H1 (cell line): ENCODE measurements at regions not wholly inside any gene's neighbourhood (a gene's known extent, or its start where the extent isn't known, plus 50 kb on each side); places are given as distances from the start of the nearest gene placed in this dataset.

Experiments used
- CTCF ChIA-PET: fragments of 300-600 bp; sonication (Branson Sonifier 250); formaldehyde crosslinking; loops from one replicate; lab custom pipeline; 2021; ENCODE audit not compliant: partially characterized antibody; lab: Charles Lee
- POLR2A ChIA-PET: fragments of 300-600 bp; sonication (Branson Sonifier 250); formaldehyde crosslinking; loops from one replicate; lab custom pipeline; 2021; ENCODE audit warnings: inconsistent platforms; ENCODE audit not compliant: partially characterized antibody; lab: Charles Lee
- DNase-seq, 2 experiments: peaks; one replicate each; pipeline versions ENCODE4 v3.0.0 to v3.0.0-alpha.2; 2010 to 2022; ENCODE audit warnings: low spot score in 2 of 2, low read depth in 1 of 2, mixed read lengths in 1 of 2
- FAIRE-seq: peaks from 2 replicates; lab custom pipeline; 2011; peaks lifted over from hg19 to GRCh38; lab: Jason Lieb, UNC
- H2AFZ ChIP-seq: 2 replicates; pipeline ENCODE4 v1.8.1; 2012; ENCODE audit warnings: low read length, inconsistent platforms
- H2AK5ac ChIP-seq: 2 replicates; pipeline ENCODE4 v1.6.1; 2013; ENCODE audit warnings: low read depth, low read length
- H2BK120ac ChIP-seq: replicated peaks from 2 replicates; pipeline ENCODE3; 2013; ENCODE audit warnings: low read depth, low read length, inconsistent platforms
- H2BK12ac ChIP-seq: 2 replicates; pipeline ENCODE4 v1.6.1; 2013; ENCODE audit warnings: low read depth, low read length
- H2BK15ac ChIP-seq: 2 replicates; pipeline ENCODE4 v1.6.1; 2013; ENCODE audit warnings: low read length
- H2BK20ac ChIP-seq: 2 replicates; pipeline ENCODE4 v1.6.1; 2013; ENCODE audit warnings: low read length
- H2BK5ac ChIP-seq: 2 replicates; pipeline ENCODE4 v1.6.1; 2013; ENCODE audit warnings: low read depth, low read length
- H3K14ac ChIP-seq: 2 replicates; pipeline ENCODE4 v1.6.1; 2013; ENCODE audit warnings: inconsistent platforms; ENCODE audit not compliant: insufficient read length
- H3K18ac ChIP-seq: 2 replicates; pipeline ENCODE4 v1.6.1; 2013; ENCODE audit warnings: low read length; ENCODE audit errors: extremely low read depth
- H3K23ac ChIP-seq: 2 replicates; pipeline ENCODE4 v1.6.1; 2013; ENCODE audit warnings: inconsistent platforms; ENCODE audit not compliant: insufficient read length
- H3K23me2 ChIP-seq: 2 replicates; pipeline ENCODE4 v1.6.1; 2013; ENCODE audit warnings: low read depth, low read length
- H3K27ac ChIP-seq: 2 replicates; pipeline ENCODE4 v1.6.1; 2011; ENCODE audit warnings: low read depth, low read length, inconsistent platforms
- H3K27me3 ChIP-seq, 4 experiments: replicated peaks in 1 of 4; 1 replicate in 1 of 4; 2 replicates in 3 of 4; pipeline versions ENCODE4 v1.6.1 to v1.8.1; 2011 to 2013; ENCODE audit warnings: low read length in 3 of 4, mild to moderate bottlenecking in 3 of 4, inconsistent platforms in 2 of 4, mixed read lengths in 2 of 4, moderate library complexity in 1 of 4; ENCODE audit not compliant: control insufficient read depth in 3 of 4, insufficient read depth in 3 of 4; ENCODE audit errors: extremely low read depth in 1 of 4
- H3K36me3 ChIP-seq, 4 experiments: 2 replicates each; pipeline versions ENCODE4 v1.6.1 to v1.8.1; 2011 to 2013; ENCODE audit warnings: mild to moderate bottlenecking in 4 of 4, low read length in 3 of 4, moderate library complexity in 2 of 4, control low read depth in 1 of 4, inconsistent platforms in 1 of 4; ENCODE audit not compliant: insufficient read depth in 4 of 4, control insufficient read depth in 2 of 4
- H3K4ac ChIP-seq: replicated peaks from 2 replicates; pipeline ENCODE3; 2013; ENCODE audit warnings: low read length, low read depth, mixed read lengths, inconsistent platforms; ENCODE audit not compliant: insufficient read length
- H3K4me1 ChIP-seq, 4 experiments: replicated peaks in 1 of 4; 1 replicate in 1 of 4; 2 replicates in 3 of 4; pipeline versions ENCODE4 v1.6.1 to v1.8.1; 2011 to 2013; ENCODE audit warnings: low read length in 3 of 4, inconsistent platforms in 2 of 4, mixed read lengths in 1 of 4; ENCODE audit not compliant: insufficient read depth in 4 of 4, control insufficient read depth in 3 of 4
- H3K4me2 ChIP-seq, 2 experiments: 2 replicates each; pipeline versions ENCODE4 v1.6.1 to v1.8.1; 2011 to 2013; ENCODE audit warnings: low read depth in 2 of 2, low read length in 2 of 2, control low read depth in 1 of 2, inconsistent platforms in 1 of 2, mild to moderate bottlenecking in 1 of 2; ENCODE audit not compliant: insufficient read depth in 1 of 2
- H3K4me3 ChIP-seq, 4 experiments: fragments of 200-600, 300-600 bp in 1 of 4; sonication (generic), shearing (Covaris generic), sonication (Bioruptor Twin) in 1 of 4; 2 replicates each; pipeline versions ENCODE4 v1.5.1 to v1.8.1; 2011 to 2016; ENCODE audit warnings: low read length in 4 of 4, low read depth in 3 of 4, control low read depth in 2 of 4, inconsistent platforms in 2 of 4, mild to moderate bottlenecking in 2 of 4, mixed read lengths in 1 of 4, moderate library complexity in 1 of 4; ENCODE audit not compliant: insufficient read depth in 2 of 4; ENCODE audit errors: extremely low read depth in 1 of 4
- H3K56ac ChIP-seq: replicated peaks from 2 replicates; pipeline ENCODE3; 2013; ENCODE audit warnings: low read depth, mild to moderate bottlenecking, mixed read lengths, low read length, inconsistent platforms; ENCODE audit not compliant: insufficient read length
- H3K79me1 ChIP-seq: 2 replicates; pipeline ENCODE4 v1.6.1; 2013; ENCODE audit warnings: low read depth, low read length, control low read depth
- H3K79me2 ChIP-seq, 2 experiments: 2 replicates each; pipeline versions ENCODE4 v1.6.1 to v1.8.1; 2012 to 2013; ENCODE audit warnings: low read length in 2 of 2, mild to moderate bottlenecking in 2 of 2, inconsistent platforms in 1 of 2; ENCODE audit not compliant: insufficient read depth in 2 of 2, control insufficient read depth in 1 of 2
- H3K9ac ChIP-seq, 4 experiments: replicated peaks in 1 of 4; 1 replicate in 1 of 4; 2 replicates in 3 of 4; pipeline versions ENCODE4 v1.6.1 to v1.8.1; 2011 to 2013; ENCODE audit warnings: low read depth in 3 of 4, low read length in 3 of 4, control low read depth in 2 of 4, mild to moderate bottlenecking in 2 of 4, moderate library complexity in 2 of 4, inconsistent platforms in 1 of 4; ENCODE audit errors: extremely low read depth in 1 of 4
- H3K9me3 ChIP-seq, 2 experiments: 2 replicates each; pipeline versions ENCODE4 v1.6.1 to v1.8.1; 2012 to 2013; ENCODE audit warnings: mild to moderate bottlenecking in 2 of 2, moderate library complexity in 2 of 2, control low read depth in 1 of 2, inconsistent platforms in 1 of 2, low read depth in 1 of 2, low read length in 1 of 2, mixed read lengths in 1 of 2; ENCODE audit not compliant: insufficient read depth in 2 of 2
- H4K20me1 ChIP-seq, 2 experiments: replicated peaks in 1 of 2; 2 replicates each; pipeline versions ENCODE3 to v1.8.1; 2011 to 2013; ENCODE audit warnings: inconsistent platforms in 2 of 2, low read length in 2 of 2, mild to moderate bottlenecking in 1 of 2; ENCODE audit not compliant: insufficient read depth in 2 of 2, control insufficient read depth in 1 of 2
- H4K5ac ChIP-seq: 2 replicates; pipeline ENCODE4 v1.6.1; 2013; ENCODE audit warnings: low read length, low read depth, mixed read lengths, inconsistent platforms; ENCODE audit not compliant: insufficient read length
- H4K8ac ChIP-seq: 2 replicates; pipeline ENCODE4 v1.8.0; 2013; ENCODE audit warnings: mild to moderate bottlenecking, moderate library complexity, low read length, inconsistent platforms; ENCODE audit not compliant: insufficient read depth; ENCODE audit errors: extremely low read depth
- H4K91ac ChIP-seq: replicated peaks from 2 replicates; pipeline ENCODE3; 2013; ENCODE audit warnings: low read length, mixed read lengths, inconsistent platforms; ENCODE audit not compliant: insufficient read length
- CBX5 ChIP-seq: fragments of 300-800, 300-1000 bp; sonication (generic); IDR thresholded peaks from 2 replicates; pipeline ENCODE4 v1.7.1; 2016; ENCODE audit warnings: antibody characterized with exemption, low read length, low read depth
- CHD1 ChIP-seq: IDR thresholded peaks from 2 replicates; pipeline ENCODE4 v1.6.1; 2012; ENCODE audit warnings: low read depth, low read length, improper control_type of control experiment
- CHD2 ChIP-seq: IDR thresholded peaks from 2 replicates; pipeline ENCODE4 v1.6.1; 2012; ENCODE audit warnings: low read length, improper control_type of control experiment
- CREB1 ChIP-seq: IDR thresholded peaks from 2 replicates; pipeline ENCODE4 v1.6.1; 2012; ENCODE audit warnings: inconsistent platforms
- GTF2F1 ChIP-seq: IDR thresholded peaks from 2 replicates; pipeline ENCODE4 v1.6.1; 2012; ENCODE audit warnings: low read depth, low read length, improper control_type of control experiment, borderline replicate concordance
- KDM1A ChIP-seq: fragments of 200-600, 300-600 bp; sonication (generic); IDR thresholded peaks from 2 replicates; pipeline ENCODE4 v1.7.1; 2016; ENCODE audit warnings: mild to moderate bottlenecking, low read length, borderline replicate concordance
- KDM5A ChIP-seq: fragments of 200-600 bp; IDR thresholded peaks from 2 replicates; pipeline ENCODE4 v1.7.1; 2012; ENCODE audit warnings: mild to moderate bottlenecking, low read length, inconsistent platforms, mixed read lengths
- SRF ChIP-seq: IDR thresholded peaks from 2 replicates; pipeline ENCODE4 v1.6.1; 2011; ENCODE audit warnings: mild to moderate bottlenecking, low read depth, low read length, moderate library complexity
- TAF7 ChIP-seq: optimal IDR thresholded peaks from 2 replicates; pipeline ENCODE3; 2011; ENCODE audit warnings: low read depth, mild to moderate bottlenecking, inconsistent platforms, low read length, moderate library complexity, borderline replicate concordance
- WGBS, 2 experiments: shearing (Covaris generic) in 1 of 2; methylation state at CpG; one replicate each; pipeline versions ENCODE4 v1.1.6 to v1.1.7; 2013 to 2015; ENCODE audit warnings: low lambda C conversion rate in 2 of 2, mixed read lengths in 2 of 2, inconsistent platforms in 1 of 2, low coverage in 1 of 2, missing lambda C conversion rate in 1 of 2; ENCODE audit not compliant: insufficient replicate concordance in 2 of 2, insufficient coverage in 1 of 2, insufficient read length in 1 of 2; ENCODE audit errors: extremely low coverage in 1 of 2, missing lambda C conversion rate in 1 of 2; 5-methylcytosine and 5-hydroxymethylcytosine counted together

- Histone ChIP-seq H3K56ac (no peak overlapping the region), H4K91ac (no peak overlapping the region), H3K23me2 (no peaks in the 10 kb centered on the region), H4K8ac (no peak overlapping the region), H2AFZ (no peak overlapping the region), H3K23ac (no peak overlapping the region), H3K4ac (no peak overlapping the region), H2BK120ac (no peak overlapping the region), H3K79me1 (no peaks in the 10 kb centered on the region), H3K4me1 (no peaks in the 10 kb centered on the region), H4K5ac (no peak overlapping the region), H4K20me1 (no peaks in the 10 kb centered on the region), H2BK20ac (no peak overlapping the region), H3K36me3 (no peaks in the 10 kb centered on the region), H3K27me3 (no peaks in the 10 kb centered on the region), H3K27ac (no peak overlapping the region), H3K14ac (no peak overlapping the region), H3K4me2 (no peak overlapping the region), H2BK12ac (no peak overlapping the region), H3K4me3 (no peak overlapping the region), H3K79me2 (no peaks in the 10 kb centered on the region), H2BK5ac (no peak overlapping the region), H3K18ac (no peak overlapping the region), H2BK15ac (no peak overlapping the region), H3K9ac (no peak overlapping the region), H2AK5ac (no peak overlapping the region), H3K9me3 (no peaks in the 10 kb centered on the region)
- TF ChIP-seq GTF2F1: no peak
- TF ChIP-seq CBX5: no peak
- TF ChIP-seq KDM5A: no peak
- TF ChIP-seq SRF: no peak
- no peak for TF ChIP-seq KDM1A
- no peak for TF ChIP-seq CHD1
- no peak for TF ChIP-seq CREB1
- TF ChIP-seq CHD2: no peak
- TF ChIP-seq TAF7: no peak
- WGBS, 2 experiments: 81% methylated on average over 1 of the region's 1 CpG; no CpG with 5 or more reads in 1 of the 2 experiments
- POLR2A ChIA-PET: no interaction called here
- DNase-seq: no peak
- FAIRE-seq: no peak
- CTCF ChIA-PET: no interaction called here
Measured at GRCh38 chr12:19958389-19958788, 409.9 kb upstream of the PDE3A start.
